ENCODE measurements at regions not wholly inside any gene's neighbourhood (a gene's known extent, or its start where the extent isn't known, plus 50 kb on each side); places are given as distances from the start of the nearest gene placed in this dataset.

DNA sequence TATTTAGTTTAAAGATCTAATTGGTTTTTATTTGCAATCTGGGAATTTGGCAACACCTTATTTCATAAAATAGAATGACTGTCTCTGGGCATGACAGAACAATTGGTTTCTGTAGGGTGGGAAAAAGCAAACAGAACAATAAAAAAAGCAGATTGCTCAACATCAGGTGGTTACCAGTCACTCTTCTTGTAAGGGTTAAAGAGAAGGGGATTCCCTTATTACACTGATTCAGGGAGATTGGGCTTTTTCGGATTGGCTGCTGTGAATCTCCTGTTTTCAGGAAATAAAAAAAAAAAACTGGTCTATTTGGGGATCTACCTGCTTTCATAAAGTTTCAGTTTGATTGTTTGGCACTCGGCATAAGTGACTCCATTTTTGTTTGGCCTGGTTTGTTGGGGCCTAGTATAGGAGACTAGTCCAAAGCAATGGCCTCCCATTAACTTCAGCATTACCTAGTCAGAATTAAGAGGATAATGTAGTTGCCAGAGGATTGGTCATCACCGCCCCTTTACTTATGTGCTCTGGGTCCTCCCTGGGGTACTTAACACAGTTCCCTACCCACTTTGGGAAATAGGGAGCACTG lies 380.5 kb downstream of the IDS start:
- ChIA-PET CTCF (no interaction called here), POLR2A (no interaction called here)
- no peaks in the 10 kb centered on the region for H3K36me3 Mint-ChIP-seq (ENCODE audit: low read depth)
- no peak overlapping the region for H3K4me3 Mint-ChIP-seq
- intact Hi-C loops (cut with micrococcal nuclease): no loop called here
- ATAC-seq (ENCODE audit: low read depth): no peak
- no peaks in the 10 kb centered on the region for H3K9me3 Mint-ChIP-seq
- H3K27ac Mint-ChIP-seq: no peak overlapping the region
- DNase-seq: no peak
- TF ChIP-seq, protein P1, sequence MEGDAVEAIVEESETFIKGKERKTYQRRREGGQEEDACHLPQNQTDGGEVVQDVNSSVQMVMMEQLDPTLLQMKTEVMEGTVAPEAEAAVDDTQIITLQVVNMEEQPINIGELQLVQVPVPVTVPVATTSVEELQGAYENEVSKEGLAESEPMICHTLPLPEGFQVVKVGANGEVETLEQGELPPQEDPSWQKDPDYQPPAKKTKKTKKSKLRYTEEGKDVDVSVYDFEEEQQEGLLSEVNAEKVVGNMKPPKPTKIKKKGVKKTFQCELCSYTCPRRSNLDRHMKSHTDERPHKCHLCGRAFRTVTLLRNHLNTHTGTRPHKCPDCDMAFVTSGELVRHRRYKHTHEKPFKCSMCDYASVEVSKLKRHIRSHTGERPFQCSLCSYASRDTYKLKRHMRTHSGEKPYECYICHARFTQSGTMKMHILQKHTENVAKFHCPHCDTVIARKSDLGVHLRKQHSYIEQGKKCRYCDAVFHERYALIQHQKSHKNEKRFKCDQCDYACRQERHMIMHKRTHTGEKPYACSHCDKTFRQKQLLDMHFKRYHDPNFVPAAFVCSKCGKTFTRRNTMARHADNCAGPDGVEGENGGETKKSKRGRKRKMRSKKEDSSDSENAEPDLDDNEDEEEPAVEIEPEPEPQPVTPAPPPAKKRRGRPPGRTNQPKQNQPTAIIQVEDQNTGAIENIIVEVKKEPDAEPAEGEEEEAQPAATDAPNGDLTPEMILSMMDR (IDR thresholded peaks at IDR 0.05): no peak
- H3K4me1 Mint-ChIP-seq: no peaks in the 10 kb centered on the region
- no peaks in the 10 kb centered on the region for H3K27me3 Mint-ChIP-seq

DNA sequence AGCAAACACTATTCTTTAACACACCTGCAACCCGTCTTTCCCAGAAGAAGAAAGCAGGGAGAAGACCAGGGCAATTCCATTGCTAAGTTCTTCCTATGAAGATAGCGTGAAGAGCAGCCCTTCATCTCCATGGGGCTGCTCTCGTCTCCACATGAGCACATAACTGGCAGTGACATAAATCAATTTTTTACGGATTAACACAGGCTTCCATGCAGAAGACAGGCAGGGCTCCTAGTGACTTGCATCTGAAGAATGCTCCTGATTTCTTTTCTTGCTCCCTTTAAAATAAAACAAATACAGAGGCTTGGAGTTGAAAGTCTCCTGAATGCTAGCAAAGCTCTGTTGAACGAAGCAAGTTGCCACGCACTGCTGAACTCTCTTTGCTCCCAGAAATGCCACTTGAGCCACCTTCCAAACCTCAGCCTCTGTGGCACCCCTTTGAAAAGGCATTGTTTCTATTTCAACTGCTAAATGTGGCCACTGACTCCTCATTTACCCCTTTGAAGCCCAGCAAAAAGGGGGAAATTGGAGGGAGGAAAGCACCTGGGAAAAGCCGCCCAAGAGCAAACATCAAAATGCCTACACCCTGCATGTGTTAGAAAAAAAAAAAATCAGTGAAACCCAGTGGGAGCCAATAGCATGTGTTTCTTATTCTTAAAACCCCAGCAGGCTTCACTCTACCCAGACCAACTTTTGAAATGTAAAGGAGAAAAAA lies 383.7 kb downstream of the IDS start:
- no peak for ATAC-seq (ENCODE audit: low read depth)
- H3K36me3 Mint-ChIP-seq (ENCODE audit: low read depth): no peaks in the 10 kb centered on the region
- no peak for DNase-seq
- POLR2A ChIA-PET: no interaction called here
- CTCF ChIA-PET: no interaction called here
- no peak overlapping the region for H3K27ac Mint-ChIP-seq
- no peak overlapping the region for H3K4me3 Mint-ChIP-seq
- H3K4me1 Mint-ChIP-seq: no peaks in the 10 kb centered on the region
- intact Hi-C loops (cut with micrococcal nuclease): no loop called here
- no peaks in the 10 kb centered on the region for H3K9me3 Mint-ChIP-seq
- H3K27me3 Mint-ChIP-seq: no peaks in the 10 kb centered on the region
- TF ChIP-seq, protein P1 (IDR thresholded peaks at IDR 0.05): no peak

DNA sequence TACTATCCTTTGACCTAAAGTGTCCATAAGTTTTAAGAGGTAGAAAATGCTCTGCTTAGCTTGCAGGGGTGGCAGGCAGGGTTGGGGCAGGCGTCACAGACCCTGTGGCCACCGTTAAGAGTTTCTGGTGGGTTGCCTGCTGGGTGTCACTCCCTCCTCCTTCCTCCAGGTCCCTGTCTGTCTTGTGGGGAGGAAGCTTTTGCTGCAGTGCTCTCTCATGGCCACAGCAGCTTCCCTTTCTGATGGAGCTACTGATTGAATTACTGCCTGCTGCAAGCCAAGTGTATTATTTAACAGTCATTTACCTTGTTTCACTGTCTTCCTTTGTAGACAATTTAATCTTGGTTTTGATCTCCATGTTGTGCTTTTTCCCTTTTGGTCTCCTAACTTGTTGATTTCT lies 384.6 kb downstream of the IDS start:
- no peak for ATAC-seq (ENCODE audit: low read depth)
- CTCF ChIA-PET: no interaction called here
- no peak overlapping the region for H3K27ac Mint-ChIP-seq

DNA sequence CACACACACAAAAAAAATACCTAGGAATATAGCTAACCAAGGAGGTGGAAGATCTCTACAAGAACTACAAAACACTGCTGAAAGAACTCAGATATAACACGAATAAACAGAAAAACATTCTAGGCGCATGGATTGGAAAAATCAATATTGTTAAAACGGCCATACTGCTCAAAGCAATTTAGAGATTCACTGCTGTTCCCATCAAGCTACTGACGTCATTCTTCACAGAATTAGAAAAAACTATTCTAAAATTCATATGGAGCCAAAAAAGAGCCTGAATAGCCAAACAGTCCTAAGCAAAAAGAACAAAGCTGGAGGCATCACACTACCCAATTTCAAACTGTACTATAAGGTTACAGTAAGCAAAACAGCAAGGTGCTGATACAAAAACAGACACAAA lies 390.2 kb downstream of the IDS start:
- no peaks in the 10 kb centered on the region for H3K4me1 Mint-ChIP-seq
- ATAC-seq (ENCODE audit: low read depth) (no peak), DNase-seq (no peak)
- no peaks in the 10 kb centered on the region for H3K27me3 Mint-ChIP-seq
- H3K27ac Mint-ChIP-seq: no peak overlapping the region
- POLR2A ChIA-PET: no interaction called here
- intact Hi-C loops (cut with micrococcal nuclease): no loop called here
- CTCF ChIA-PET: no interaction called here
- peaks cover 7% of the 10 kb centered on the region for H3K9me3 Mint-ChIP-seq
- H3K4me3 Mint-ChIP-seq: no peak overlapping the region
- no peaks in the 10 kb centered on the region for H3K36me3 Mint-ChIP-seq (ENCODE audit: low read depth)
- TF ChIP-seq, protein P1 (IDR thresholded peaks at IDR 0.05): no peak

More for the DNA sequence above, 384.6 kb downstream of the IDS start:
- Mint-ChIP-seq H3K36me3 (ENCODE audit: low read depth) (no peaks in the 10 kb centered on the region), H3K9me3 (no peaks in the 10 kb centered on the region), H3K4me1 (no peaks in the 10 kb centered on the region), H3K27me3 (no peaks in the 10 kb centered on the region), H3K4me3 (no peak overlapping the region)
- intact Hi-C loops (cut with micrococcal nuclease): no loop called here
- POLR2A ChIA-PET: no interaction called here
- no peak for DNase-seq
- TF ChIP-seq, protein P1 (IDR thresholded peaks at IDR 0.05): no peak

DNA sequence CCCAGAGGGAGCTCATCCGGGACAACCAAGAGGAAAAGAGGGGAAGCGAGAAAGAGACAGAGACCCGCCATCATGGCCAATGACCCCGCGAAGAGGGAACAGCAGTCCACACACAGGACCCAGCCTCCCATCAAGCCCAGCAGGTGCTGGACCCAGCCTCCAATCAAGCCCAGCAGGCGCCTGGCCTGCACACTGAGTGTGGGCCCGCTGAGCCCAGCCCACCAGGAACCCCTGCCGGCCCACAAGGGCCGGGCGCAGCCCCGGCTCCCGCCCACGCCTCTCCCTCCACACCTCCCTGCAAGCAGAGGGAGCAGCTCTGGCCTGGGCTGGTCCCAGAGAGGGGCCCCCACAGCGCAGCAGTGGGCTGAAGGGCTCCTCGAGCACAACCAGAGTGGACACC lies 391.1 kb downstream of the IDS start:
- TF ChIP-seq, protein P1 (IDR thresholded peaks at IDR 0.05): no peak
- H3K27me3 Mint-ChIP-seq: no peaks in the 10 kb centered on the region
- H3K9me3 Mint-ChIP-seq: peaks cover 10% of the 10 kb centered on the region
- ChIA-PET POLR2A (no interaction called here), CTCF (no interaction called here)
- ATAC-seq (ENCODE audit: low read depth) (no peak), DNase-seq (no peak)
- no peaks in the 10 kb centered on the region for H3K4me1 Mint-ChIP-seq
- no peak overlapping the region for H3K4me3 Mint-ChIP-seq
- no peaks in the 10 kb centered on the region for H3K36me3 Mint-ChIP-seq (ENCODE audit: low read depth)
- intact Hi-C loops (cut with micrococcal nuclease): no loop called here
- H3K27ac Mint-ChIP-seq: no peak overlapping the region

All from activated B cell treated with CpG ODN at 0.5 μM for 24 hours (primary cell).